Gastroesophageal sphincter (tissue), 3 donors: ENCODE measurements at regions not wholly inside any gene's neighbourhood (a gene's known extent, or its start where the extent isn't known, plus 50 kb on each side); places are given as distances from the start of the nearest gene placed in this dataset.

Source experiments
- EP300 ChIP-seq: sonication (generic); formaldehyde crosslinking; IDR thresholded peaks from one replicate; pipeline ENCODE4 v1.6.1; 2017; ENCODE audit warnings: antibody characterized with exemption, mild to moderate bottlenecking
- POLR2A ChIP-seq, 2 donors: fragments of 450-650 bp; IDR thresholded peaks; one replicate each; pipeline ENCODE4 v1.6.1; 2017; ENCODE audit warnings: antibody characterized with exemption in 2 of 2, mild to moderate bottlenecking in 2 of 2, moderate library complexity in 1 of 2
- TF ChIP-seq, protein P1 (sequence below), 4 experiments: fragments of 200-600 bp in 2 of 4; fragments of 450-650 bp in 2 of 4; sonication (generic) in 1 of 4; IDR thresholded peaks; one replicate each; pipeline ENCODE4 v1.5.1; 2017 to 2019; ENCODE audit warnings: antibody characterized with exemption in 4 of 4, mild to moderate bottlenecking in 2 of 4, moderate library complexity in 2 of 4

DNA sequence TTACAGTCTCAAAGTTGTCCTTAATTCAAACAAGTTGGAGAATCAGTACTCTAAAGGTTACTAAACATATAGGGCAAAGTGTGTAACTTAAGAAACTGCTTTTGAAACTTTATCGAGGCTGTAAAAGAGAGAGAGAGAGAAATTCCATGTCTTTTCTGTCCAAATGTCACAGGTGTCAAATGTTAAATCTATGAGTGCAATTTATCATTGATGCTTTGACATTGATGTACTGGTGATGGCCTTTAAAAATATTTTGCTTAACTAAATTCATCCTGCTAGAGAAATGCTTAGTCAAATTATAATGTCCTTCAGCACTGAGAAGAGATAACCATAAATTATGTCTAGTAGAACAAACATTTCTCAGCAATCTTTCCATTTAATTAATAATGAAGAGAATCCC, 1602.1 kb upstream of the TMEFF2 start:
- TF ChIP-seq, protein P1, sequence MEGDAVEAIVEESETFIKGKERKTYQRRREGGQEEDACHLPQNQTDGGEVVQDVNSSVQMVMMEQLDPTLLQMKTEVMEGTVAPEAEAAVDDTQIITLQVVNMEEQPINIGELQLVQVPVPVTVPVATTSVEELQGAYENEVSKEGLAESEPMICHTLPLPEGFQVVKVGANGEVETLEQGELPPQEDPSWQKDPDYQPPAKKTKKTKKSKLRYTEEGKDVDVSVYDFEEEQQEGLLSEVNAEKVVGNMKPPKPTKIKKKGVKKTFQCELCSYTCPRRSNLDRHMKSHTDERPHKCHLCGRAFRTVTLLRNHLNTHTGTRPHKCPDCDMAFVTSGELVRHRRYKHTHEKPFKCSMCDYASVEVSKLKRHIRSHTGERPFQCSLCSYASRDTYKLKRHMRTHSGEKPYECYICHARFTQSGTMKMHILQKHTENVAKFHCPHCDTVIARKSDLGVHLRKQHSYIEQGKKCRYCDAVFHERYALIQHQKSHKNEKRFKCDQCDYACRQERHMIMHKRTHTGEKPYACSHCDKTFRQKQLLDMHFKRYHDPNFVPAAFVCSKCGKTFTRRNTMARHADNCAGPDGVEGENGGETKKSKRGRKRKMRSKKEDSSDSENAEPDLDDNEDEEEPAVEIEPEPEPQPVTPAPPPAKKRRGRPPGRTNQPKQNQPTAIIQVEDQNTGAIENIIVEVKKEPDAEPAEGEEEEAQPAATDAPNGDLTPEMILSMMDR (IDR thresholded peaks at IDR 0.05) = no peak
- no peak for TF ChIP-seq POLR2A (IDR thresholded peaks at IDR 0.05)
- no peak for TF ChIP-seq EP300
